ENCODE measurements at regions not wholly inside any gene's neighbourhood (a gene's known extent, or its start where the extent isn't known, plus 50 kb on each side); places are given as distances from the start of the nearest gene placed in this dataset.

DNA sequence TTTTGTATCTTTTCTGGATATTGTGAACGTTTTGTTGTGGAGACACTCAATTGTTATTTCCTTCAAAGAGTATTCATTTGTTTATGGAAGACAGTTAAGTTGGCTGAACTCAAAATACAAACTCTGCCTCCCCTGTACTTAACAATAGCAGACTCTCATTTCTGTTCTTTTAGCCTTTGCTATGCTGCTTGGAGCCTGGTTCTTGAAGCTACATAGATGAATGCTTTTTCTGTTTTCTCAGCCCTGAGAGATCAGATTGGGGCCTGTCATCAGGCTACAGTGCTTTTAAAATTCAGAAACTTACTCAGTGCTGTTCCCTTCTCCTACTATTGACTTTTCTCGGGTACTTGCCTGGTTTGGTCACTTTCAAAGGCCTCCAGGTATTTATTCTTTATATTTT is 215.7 kb upstream of the LYPLAL1 start:
- intact Hi-C loops (cut with micrococcal nuclease; ENCODE audit: unreplicated experiment) = no loop called here
- H3K4me3 Mint-ChIP-seq (ENCODE audit: unreplicated experiment) = no peak overlapping the region
- Histone ChIP-seq H3K36me3 (ENCODE audit: control insufficient read depth, insufficient read depth, low read length) (no peaks in the 10 kb centered on the region), H3K9me3 (no peaks in the 10 kb centered on the region), H3K4me1 (no peaks in the 10 kb centered on the region), H3K27me3 (replicated peaks; ENCODE audit: control insufficient read depth, insufficient read depth, low read length) (no peaks in the 10 kb centered on the region), H3K4me3 (ENCODE audit: low read depth, low read length) (no peak overlapping the region)
- ChIA-PET CTCF (no interaction called here), POLR2A (no interaction called here)
- no peaks in the 10 kb centered on the region for H3K4me1 Mint-ChIP-seq (ENCODE audit: low read depth, unreplicated experiment)
- no peak for DNase-seq
- no peak overlapping the region for H3K27ac Mint-ChIP-seq (ENCODE audit: unreplicated experiment)
- no peaks in the 10 kb centered on the region for H3K27me3 Mint-ChIP-seq (ENCODE audit: insufficient read depth, unreplicated experiment)
- no TSS peak for BruUV-seq (replicated peaks)
- TF ChIP-seq, protein P1, sequence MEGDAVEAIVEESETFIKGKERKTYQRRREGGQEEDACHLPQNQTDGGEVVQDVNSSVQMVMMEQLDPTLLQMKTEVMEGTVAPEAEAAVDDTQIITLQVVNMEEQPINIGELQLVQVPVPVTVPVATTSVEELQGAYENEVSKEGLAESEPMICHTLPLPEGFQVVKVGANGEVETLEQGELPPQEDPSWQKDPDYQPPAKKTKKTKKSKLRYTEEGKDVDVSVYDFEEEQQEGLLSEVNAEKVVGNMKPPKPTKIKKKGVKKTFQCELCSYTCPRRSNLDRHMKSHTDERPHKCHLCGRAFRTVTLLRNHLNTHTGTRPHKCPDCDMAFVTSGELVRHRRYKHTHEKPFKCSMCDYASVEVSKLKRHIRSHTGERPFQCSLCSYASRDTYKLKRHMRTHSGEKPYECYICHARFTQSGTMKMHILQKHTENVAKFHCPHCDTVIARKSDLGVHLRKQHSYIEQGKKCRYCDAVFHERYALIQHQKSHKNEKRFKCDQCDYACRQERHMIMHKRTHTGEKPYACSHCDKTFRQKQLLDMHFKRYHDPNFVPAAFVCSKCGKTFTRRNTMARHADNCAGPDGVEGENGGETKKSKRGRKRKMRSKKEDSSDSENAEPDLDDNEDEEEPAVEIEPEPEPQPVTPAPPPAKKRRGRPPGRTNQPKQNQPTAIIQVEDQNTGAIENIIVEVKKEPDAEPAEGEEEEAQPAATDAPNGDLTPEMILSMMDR (IDR thresholded peaks at IDR 0.05; ENCODE audit: insufficient read depth in 1 of 2, low read depth in 1 of 2, low read length in 1 of 2, severe bottlenecking in 1 of 2, unreplicated experiment in 1 of 2) = no peak
- H3K36me3 Mint-ChIP-seq (ENCODE audit: insufficient read depth, unreplicated experiment) = no peaks in the 10 kb centered on the region
- H3K9me3 Mint-ChIP-seq (ENCODE audit: unreplicated experiment) = no peaks in the 10 kb centered on the region

DNA sequence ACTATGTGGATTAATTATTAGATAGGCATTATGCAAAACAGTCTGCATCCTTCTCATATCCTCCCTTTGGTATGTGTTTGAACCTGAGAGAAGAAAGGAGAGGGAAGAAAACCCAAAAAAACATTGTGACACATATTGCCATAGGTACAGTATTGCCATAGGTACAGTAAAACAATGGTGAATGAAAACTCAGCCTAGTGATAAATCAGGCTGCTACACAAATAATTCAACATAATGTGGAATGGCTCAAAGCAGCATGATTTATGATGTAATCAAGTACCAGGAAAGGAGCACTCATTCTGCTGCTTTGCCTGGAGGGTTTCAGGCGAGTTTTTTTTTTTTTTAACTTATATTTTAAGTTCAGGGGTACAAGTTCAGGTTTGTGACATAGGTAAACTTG is 213.9 kb upstream of the LYPLAL1 start:
- Mint-ChIP-seq H3K27ac (ENCODE audit: unreplicated experiment) (no peak overlapping the region), H3K4me1 (ENCODE audit: low read depth, unreplicated experiment) (no peaks in the 10 kb centered on the region), H3K27me3 (ENCODE audit: insufficient read depth, unreplicated experiment) (no peaks in the 10 kb centered on the region), H3K9me3 (ENCODE audit: unreplicated experiment) (no peaks in the 10 kb centered on the region), H3K36me3 (ENCODE audit: insufficient read depth, unreplicated experiment) (no peaks in the 10 kb centered on the region), H3K4me3 (ENCODE audit: unreplicated experiment) (no peak overlapping the region)
- ChIA-PET CTCF (no interaction called here), POLR2A (no interaction called here)
- BruUV-seq (replicated peaks) = no TSS peak
- TF ChIP-seq, protein P1 (IDR thresholded peaks at IDR 0.05; ENCODE audit: insufficient read depth in 1 of 2, low read depth in 1 of 2, low read length in 1 of 2, severe bottlenecking in 1 of 2, unreplicated experiment in 1 of 2) = no peak
- no peaks in the 10 kb centered on the region for H3K9me3 ChIP-seq
- H3K27me3 ChIP-seq (replicated peaks; ENCODE audit: control insufficient read depth, insufficient read depth, low read length) = no peaks in the 10 kb centered on the region
- H3K36me3 ChIP-seq (ENCODE audit: control insufficient read depth, insufficient read depth, low read length) = no peaks in the 10 kb centered on the region
- intact Hi-C loops (cut with micrococcal nuclease; ENCODE audit: unreplicated experiment) = no loop called here
- H3K4me1 ChIP-seq = no peaks in the 10 kb centered on the region
- DNase-seq = no peak
- H3K4me3 ChIP-seq (ENCODE audit: low read depth, low read length) = no peak overlapping the region

DNA sequence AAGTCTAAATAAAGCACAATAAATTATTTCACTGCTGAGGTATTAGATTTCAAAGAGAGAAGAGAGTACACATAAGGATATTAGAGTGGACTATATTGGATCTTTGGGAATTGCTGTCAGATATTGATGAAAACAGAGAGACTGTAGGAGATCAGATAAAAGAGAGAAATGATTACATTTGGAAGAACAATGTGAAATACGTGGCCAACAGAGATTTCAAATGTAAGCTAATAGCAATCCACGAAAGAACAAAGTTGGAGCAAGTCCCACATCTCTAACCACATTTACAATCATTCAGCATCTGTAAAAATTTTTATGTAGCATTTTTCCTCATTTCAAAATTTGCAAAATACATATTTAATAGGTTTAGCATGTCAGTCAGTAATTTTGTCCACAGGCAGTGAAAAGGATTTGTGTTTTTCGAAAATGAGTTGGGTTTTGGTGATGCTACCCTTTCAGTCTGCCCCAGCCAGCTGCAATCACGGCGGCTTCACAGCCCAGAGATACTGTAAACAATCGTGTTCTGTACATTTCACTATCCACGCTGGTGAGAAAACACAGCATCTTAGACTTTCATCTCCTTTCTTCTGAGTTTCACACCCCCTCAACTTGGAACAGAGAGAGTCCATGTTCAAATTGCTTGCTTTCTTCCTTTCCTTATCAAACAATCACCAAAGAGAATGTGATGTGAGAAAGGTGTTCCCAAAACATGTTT is 209.1 kb upstream of the LYPLAL1 start:
- H3K4me3 Mint-ChIP-seq (ENCODE audit: unreplicated experiment) = no peak overlapping the region
- no peaks in the 10 kb centered on the region for H3K4me1 ChIP-seq
- TF ChIP-seq, protein P1 (IDR thresholded peaks at IDR 0.05; ENCODE audit: insufficient read depth in 1 of 2, low read depth in 1 of 2, low read length in 1 of 2, severe bottlenecking in 1 of 2, unreplicated experiment in 1 of 2) = no peak
- no peaks in the 10 kb centered on the region for H3K36me3 ChIP-seq (ENCODE audit: control insufficient read depth, insufficient read depth, low read length)
- H3K9me3 ChIP-seq = no peaks in the 10 kb centered on the region
- BruUV-seq (replicated peaks) = no TSS peak
- ChIA-PET CTCF (interaction anchor here (0.6 kb wide), 1 partner anchor 411 kb away, joined by 3 read pairs; no protein-coding TSS in a partner anchor), POLR2A (no interaction called here)
- no peak overlapping the region for H3K4me3 ChIP-seq (ENCODE audit: low read depth, low read length)
- no peak overlapping the region for H3K27ac Mint-ChIP-seq (ENCODE audit: unreplicated experiment)
- intact Hi-C loops (cut with micrococcal nuclease; ENCODE audit: unreplicated experiment) = no loop called here
- DNase-seq = no peak
- H3K27me3 Mint-ChIP-seq (ENCODE audit: insufficient read depth, unreplicated experiment) = no peaks in the 10 kb centered on the region
- H3K27me3 ChIP-seq (replicated peaks; ENCODE audit: control insufficient read depth, insufficient read depth, low read length) = no peaks in the 10 kb centered on the region
- H3K4me1 Mint-ChIP-seq (ENCODE audit: low read depth, unreplicated experiment) = no peaks in the 10 kb centered on the region
- H3K36me3 Mint-ChIP-seq (ENCODE audit: insufficient read depth, unreplicated experiment) = no peaks in the 10 kb centered on the region
- no peaks in the 10 kb centered on the region for H3K9me3 Mint-ChIP-seq (ENCODE audit: unreplicated experiment)
